GM19438 (cell line): ENCODE measurements at regions not wholly inside any gene's neighbourhood (a gene's known extent, or its start where the extent isn't known, plus 50 kb on each side); places are given as distances from the start of the nearest gene placed in this dataset.
"Not testable (repeated sequence)": the region's sequence is repeated elsewhere in the genome, so short reads cannot be mapped to it uniquely, and the experiment has no call there.

ENCODE experiments used
- ATAC-seq: cut with Tn5 transposase; IDR thresholded peaks from one replicate; pipeline ENCODE4 v1.9.1; 2021; ENCODE audit warnings: low read depth; ENCODE audit not compliant: unreplicated experiment

DNA sequence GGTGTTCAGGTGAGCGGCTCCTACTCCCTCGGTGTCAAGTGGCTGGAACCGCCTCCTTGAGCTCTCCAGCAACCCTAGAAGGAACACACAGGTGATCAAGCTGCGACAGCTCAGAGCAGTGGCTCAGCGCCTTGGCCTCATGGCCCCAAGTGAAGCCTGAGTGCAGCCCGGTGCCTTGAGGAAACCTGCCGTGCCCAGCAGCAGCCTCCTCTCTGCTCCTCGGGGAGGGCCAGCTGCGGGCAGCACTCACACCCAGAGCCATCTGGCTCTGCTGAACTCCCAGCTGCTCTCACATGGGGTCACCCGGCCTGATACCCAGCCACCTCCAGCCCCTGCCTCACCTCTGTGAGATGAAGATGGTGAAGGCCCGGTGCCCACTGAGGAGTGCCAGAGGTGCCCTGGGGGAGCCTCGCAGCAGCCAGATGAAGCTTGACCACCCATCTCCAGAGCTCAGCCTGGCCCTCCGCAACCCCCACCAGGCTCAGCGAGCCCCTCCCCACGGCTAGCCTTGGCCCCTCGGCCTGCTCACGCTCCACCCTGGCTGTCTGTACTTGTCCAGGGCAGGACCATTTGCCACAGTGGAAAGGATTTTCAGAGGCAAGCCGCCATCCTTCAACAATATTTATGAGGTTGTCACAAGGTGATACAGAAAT, 70.6 kb upstream of the RAB6C start:
- no peak for ATAC-seq

DNA sequence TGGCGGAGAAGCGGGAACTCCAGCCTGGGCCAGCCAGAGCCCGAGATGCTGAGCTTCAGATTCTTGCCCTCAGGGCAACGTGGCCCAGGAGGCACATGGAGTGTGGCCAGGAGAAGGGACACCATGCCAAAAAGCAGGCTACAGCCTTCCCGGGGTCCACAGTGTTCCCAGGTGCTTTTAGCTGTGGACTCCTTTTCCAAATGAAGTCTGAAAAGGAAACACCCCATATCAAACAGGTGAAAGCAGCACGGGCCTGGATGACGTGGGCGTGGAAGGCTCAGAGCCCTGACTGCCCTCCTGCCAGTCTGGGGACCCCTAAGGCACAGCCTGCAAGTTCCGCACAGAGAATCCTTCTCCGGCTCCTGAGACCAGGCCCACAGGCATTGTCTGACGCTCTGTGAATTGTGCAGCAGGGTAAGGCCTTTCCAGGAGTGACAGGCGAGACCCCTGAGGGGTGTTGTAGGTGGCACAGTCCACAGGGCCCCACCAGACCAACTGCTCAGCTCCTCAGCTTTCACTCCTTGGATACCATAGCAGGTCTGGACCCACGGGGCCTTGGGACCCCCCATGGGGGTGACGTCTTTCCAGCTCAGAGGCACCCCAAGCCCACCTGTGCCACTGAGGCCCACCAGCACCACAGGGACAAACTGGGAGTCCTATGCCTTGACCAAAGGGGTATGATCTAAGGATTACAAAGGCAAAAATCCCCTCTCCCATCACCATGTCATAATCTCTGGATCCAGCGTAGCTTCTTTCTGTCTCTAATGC, 69.6 kb upstream of the RAB6C start:
- ATAC-seq = no peak

DNA sequence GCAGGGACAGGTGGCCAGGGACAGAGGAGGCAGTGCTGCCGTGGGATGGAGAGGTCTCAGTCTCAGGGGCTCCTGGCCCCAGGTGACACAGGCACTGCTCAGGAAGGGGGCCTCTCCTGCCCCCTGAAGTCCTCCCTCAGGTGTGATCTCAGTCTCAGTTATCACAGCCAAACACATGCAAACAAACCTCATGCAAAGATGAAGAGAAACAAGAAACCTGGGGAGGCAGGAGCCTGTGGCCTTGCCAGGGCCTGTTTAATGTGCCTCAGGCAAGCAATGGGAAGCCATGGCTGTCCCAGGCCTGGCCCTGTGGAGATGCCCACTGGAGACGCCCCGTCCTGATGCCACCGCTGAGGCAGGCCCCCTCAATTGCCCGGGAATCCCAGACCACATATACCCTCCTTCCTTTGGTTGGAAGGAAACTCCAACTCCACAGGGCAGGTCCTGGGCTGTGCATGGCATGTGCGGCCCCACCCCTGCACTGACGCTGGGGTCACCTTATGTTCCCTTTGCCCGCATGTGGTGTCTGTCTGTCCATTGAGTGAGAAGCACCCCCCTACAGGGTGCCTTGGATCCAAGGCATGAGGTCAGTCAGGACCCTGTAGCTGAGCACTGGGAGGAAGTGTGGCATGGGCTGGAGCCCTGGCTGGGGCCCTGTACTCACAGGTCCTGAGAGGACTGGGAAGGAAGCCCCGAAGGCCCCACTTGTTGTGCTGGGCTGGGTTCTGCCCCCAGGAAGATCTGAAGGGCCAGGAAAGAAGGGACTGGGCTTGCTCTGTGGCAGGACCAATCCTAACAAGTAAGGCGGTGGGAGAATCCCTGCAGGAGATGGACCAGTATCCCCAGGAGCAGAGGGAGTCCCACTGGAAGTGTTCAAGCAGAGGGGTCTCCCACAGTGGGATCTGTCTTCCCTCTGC, 68.8 kb upstream of the RAB6C start:
- ATAC-seq = no peak

- no peak for ATAC-seq
Observed at GRCh38 chr2:129911363-129912065, 68.0 kb upstream of the RAB6C start.

DNA sequence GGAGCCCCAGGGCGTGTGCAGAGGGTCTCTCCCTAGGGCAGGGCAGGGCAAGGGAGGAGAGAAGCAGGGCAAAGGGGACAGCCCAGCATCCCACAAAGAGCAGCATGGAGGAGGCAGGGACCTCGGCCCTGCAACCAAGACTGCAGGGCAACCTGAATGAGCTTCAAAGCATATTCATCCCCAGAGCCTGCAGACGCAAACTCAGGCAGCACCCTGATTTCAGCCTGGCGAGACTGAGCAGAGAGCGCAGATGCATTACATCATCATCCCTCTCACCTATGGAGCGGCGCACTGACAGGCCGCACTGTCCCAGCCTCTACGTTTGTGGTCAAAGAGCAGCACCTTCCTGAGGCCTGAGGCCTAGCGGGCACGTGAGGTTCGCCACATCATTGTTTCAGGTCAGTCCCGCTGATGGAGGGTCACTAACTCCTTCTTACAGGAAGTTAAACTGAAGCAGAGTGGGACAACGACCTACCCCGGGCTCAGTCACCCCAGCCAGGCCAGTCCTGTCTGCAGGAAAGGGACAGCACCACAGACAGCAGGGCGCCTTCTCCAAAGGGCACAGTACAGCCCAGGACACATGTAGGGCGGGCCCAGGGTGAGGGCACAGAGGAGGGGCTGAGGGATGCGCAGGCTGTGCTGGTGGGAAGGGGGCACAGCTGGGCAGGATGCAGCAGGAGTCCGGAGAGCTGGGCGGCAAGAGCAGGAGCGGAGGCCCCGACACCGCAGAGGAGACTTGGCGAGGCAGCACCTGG, 67.2 kb upstream of the RAB6C start:
- no peak for ATAC-seq

- no peak for ATAC-seq
Observed at GRCh38 chr2:129912871-129913694, 66.4 kb upstream of the RAB6C start.

GRCh38 chr2:129913695-129914495, 65.6 kb upstream of the RAB6C start:
- no peak for ATAC-seq

- ATAC-seq = no peak
Observed at GRCh38 chr2:129914538-129915302, 64.7 kb upstream of the RAB6C start.

DNA sequence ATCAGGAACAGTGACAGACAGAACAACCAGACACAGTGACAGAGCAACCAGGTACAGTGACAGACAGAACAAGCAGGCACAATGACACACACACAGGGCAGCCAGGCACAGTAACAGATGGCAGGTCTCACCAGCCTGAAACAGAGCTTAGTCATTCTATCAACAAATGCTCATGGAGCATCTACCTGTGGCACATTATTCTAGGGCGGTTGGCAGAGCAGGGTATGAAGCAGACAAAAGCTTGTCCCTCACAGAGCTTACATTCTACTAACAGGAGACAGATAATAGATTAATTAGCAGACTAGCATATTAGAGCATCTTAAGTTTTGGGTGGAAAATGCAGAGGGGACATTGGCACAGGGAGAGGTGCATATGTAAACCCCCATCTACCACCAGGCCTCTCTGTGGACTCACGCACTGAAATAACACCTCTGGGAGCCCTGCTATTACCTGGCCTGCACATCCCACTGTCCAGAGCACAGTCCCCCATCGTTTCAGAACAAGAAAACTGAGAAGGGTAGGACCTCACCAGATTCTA, 64.1 kb upstream of the RAB6C start:
- no peak for ATAC-seq

GRCh38 chr2:129918604-129919003, 60.9 kb upstream of the RAB6C start:
- no peak for ATAC-seq

GRCh38 chr2:129922571-129923264, 56.7 kb upstream of the RAB6C start:
- ATAC-seq = no peak

GRCh38 chr2:129923265-129924091, 56.0 kb upstream of the RAB6C start:
- no peak for ATAC-seq

DNA sequence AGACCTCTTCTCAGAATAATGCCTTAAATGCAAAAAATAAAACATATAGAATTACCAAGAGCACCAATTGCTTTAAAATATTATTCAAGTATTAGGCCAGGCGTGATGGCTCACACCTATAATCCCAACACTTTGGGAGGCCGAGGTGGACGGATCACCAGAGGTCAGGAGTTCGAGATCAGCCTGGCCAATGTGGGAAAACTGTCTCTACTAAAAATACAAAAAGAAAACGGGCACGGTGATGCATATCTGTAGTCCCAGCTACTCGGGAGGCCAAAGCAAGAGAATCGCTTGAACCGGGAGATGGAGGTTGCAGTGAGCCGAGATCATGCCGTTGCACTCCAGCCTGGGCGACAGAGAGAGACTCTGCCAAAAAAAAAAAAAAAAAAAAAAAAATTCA, 55.4 kb upstream of the RAB6C start:
- ATAC-seq = not testable (repeated sequence)

DNA sequence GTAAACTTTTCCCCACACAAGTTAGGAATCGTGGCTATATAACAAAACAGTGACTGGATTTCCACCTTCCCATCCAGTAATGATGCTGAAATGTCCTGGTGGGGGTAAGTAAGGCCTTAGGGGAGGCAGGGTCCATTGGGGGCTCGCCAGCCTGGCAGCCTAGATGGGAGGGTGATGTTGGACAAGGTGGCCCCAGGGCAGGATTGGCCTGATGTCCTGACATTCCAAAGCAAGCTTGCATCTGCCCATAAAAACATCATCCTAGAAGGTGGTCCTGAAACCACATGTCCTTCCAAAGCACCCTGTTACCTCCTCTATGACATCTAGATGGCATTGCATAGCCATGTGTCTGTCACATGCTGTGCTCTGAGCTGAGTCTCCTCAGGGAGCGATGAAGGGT, 54.1 kb upstream of the RAB6C start:
- no peak for ATAC-seq

DNA sequence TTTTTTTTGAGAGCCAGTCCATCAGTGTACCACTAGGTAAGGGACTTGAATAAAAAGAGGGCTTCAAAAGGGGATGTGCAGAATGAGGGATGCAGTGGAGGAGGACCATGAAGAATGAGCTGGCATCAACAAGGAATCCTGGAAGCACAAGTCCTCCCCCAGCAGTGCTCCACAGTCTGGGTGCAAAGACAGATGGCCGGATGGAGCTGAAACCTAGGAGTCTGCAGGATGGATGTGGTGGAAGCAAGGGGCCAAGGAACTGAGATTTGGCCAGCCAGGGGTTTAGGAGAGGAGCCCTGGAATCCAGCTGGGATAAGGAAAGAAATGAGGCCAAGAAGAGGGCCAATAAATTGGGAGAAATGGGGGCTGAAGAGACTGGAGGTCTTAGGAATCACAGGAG, 51.8 kb upstream of the RAB6C start:
- no peak for ATAC-seq
